Inferior parietal cortex (tissue), 1 donor: ENCODE measurements at regions not wholly inside any gene's neighbourhood (a gene's known extent, or its start where the extent isn't known, plus 50 kb on each side); places are given as distances from the start of the nearest gene placed in this dataset.

Source experiments
- DNase-seq: peaks from one replicate; pipeline ENCODE4 v3.0.0-alpha.2; 2016; ENCODE audit errors: extremely low spot score

- no peak for DNase-seq
These were observed 211.2 kb downstream of the TJP1 start for GRCh38 chr15:29611057-29611456.

- DNase-seq = no peak
These were observed 220.5 kb downstream of the TJP1 start for GRCh38 chr15:29601811-29602210.

GRCh38 chr15:29600262-29600661 is 222.0 kb downstream of the TJP1 start:
- no peak for DNase-seq

DNA sequence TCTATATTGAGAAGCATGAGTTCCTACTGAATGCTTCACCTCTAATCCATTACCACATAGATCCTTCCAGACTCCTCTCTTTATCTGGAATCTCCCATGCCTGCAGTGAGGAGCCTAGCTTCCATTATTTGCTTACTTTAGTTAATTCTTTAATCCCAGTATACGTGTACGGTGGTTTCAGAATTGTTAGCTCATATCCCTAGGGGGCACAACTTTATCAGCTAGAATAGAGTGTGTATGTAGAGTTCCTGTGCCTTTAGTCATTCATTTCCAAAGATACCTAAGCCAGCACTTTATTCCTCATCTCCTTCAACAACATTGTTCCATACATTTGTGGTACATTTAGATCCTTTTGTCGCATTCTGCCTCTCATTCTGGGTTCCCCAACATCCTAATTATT is 226.0 kb downstream of the TJP1 start:
- no peak for DNase-seq

DNA sequence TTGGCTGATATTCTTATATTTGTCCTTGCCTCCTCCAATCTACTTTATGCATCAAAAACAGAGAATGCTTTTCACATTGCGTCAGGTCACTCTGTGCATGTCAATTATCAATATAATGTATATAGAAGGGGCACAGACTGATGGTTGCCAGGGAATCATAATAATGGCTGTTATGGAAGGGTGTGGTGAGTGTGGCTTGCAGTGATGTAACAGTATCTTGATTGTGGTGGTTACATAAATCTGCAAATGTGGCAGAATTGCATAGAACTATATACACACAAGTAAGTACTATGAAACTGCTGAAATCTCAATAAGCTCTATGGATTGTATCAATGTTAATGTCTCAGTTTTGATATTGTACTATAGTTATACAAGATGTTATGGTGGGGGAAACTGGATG is 228.6 kb downstream of the TJP1 start:
- DNase-seq = no peak

- no peak for DNase-seq
These were observed 229.2 kb downstream of the TJP1 start for GRCh38 chr15:29593111-29593510.

GRCh38 chr15:29590701-29591100 is 231.6 kb downstream of the TJP1 start:
- DNase-seq = no peak

GRCh38 chr15:29589975-29590374 is 232.3 kb downstream of the TJP1 start:
- no peak for DNase-seq

GRCh38 chr15:29589416-29589815 is 232.9 kb downstream of the TJP1 start:
- DNase-seq = no peak

DNA sequence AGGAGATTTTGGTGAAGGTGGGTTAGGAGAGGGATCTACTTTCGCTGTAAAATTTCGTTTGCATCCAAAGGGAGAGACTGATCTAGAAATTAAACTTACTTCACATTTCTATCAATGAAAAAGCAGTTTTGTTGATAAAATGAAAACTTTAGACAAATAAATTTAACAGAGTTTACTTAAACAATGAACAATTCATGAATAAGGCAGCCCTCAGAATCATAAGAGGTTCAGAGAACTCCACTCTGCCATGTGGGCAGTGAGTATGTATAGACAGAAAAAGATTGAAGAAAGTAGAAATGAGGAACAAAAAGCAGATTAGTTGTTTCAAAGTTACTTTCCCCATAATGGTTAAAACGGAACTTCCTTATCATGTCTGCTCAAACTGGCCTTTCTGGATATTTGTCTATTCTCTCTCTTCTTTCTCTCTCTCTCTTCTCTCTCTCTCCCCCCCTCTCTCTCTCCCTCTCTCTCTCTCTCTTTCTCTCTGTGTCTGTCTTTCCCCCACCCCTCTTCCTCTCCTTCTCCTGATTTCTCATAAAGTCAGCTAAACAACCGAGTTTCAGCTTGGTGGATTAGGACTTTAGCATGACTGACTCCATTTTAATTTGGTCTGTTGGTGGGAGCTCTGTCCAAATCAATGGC is 248.9 kb downstream of the TJP1 start:
- DNase-seq = no peak

DNA sequence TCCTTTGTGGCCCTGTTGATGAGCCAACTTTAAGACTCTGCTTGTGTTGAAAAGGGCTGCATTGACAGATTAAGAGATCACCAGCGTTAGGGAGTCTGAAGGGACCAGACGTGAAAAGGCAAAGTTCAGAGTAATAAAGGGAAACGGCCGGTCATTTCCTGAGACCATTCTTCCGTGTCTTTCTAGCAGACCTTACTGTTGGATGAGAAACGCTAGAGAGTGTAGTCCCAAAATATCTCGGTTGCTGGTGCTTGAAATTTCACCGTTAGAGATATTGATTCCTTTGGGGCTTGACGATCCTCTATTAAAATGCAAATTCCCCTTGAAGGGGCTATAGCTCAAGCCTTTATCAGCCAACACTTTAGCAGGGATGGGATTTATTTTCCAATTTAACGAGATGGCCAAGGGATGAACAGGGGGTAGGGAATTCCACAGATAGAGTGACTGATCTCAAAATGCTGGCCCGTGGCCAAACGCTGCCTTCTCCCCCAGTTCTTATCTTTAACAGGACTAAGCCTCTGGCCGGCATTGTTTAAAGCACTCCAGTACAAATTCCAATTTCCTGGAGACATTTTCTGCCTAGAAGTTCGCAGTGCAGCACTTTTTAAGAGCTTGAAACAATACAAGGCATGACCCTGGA is 250.4 kb downstream of the TJP1 start:
- no peak for DNase-seq

GRCh38 chr15:29570948-29571791 is 251.1 kb downstream of the TJP1 start:
- DNase-seq = peak; percentile 38

- no peak for DNase-seq
These were observed 251.9 kb downstream of the TJP1 start for GRCh38 chr15:29570121-29570947.

DNA sequence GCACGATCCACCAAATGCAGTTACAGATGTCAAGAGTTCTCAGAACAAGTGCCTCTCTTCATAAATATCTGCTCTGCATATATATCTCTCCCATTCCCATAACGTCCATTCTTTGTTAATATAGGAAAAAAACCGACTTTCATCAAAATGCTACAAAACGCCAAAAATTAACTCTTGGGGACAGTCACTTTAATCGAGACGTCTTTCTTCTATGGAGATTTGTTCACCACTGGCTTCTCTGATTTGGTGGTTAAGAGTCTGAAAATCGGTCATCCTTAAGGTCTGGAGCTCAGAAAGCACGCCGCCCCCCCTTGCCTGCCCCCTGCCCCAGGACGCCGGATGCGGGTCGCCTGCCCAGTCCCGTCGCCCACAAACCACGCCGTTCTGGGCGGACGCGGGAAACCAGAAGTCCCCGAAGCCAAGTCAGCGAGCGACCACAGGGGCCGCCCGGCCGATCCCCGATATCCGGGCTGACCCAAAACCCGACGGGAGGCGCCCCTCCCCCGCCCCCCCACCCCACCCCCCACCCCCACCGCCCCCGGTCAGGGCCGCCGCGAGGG is 252.7 kb downstream of the TJP1 start:
- DNase-seq = no peak

- peak; percentile 11 for DNase-seq
These were observed 253.3 kb downstream of the TJP1 start for GRCh38 chr15:29568840-29569532.

DNA sequence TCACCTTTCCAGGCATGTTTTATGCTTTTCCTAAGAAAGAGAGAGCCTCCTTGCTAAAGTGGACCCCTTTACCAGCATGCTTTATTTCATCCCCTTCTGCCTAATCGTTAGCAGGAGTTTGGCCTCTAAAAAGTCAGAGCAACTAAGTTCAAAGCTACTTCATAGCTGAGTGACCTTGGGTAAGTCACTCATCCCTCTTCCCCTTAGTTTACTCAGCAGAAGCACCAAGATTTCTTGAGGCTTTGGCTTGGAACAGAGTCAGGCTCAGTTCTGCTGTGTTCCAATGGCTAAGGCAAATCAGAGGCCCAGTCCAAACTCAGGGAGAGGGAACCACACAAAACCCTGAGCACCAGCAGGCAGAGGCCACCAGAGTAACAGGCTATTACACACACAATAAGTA is 254.9 kb downstream of the TJP1 start:
- DNase-seq = no peak

GRCh38 chr15:29566914-29567313 is 255.4 kb downstream of the TJP1 start:
- DNase-seq = no peak

DNA sequence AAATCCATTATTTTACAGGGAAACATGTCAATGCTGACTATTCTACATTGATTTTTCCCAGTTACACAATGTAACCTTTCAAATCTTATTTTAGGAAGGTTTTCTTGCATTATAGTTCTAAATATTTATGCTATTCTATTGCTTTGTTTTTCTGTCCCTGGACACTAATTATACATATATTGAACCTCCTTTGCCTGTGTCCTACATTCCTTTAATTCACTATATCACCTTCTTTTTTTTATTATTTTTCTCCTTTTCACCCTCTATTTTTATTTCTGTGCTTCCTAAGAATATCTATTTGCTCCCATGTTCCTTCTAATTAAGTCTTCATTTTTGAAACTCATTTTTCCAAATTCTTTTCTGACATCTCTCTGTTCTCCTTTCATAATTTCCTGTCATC is 259.2 kb downstream of the TJP1 start:
- no peak for DNase-seq

- DNase-seq = no peak
These were observed 261.4 kb downstream of the TJP1 start for GRCh38 chr15:29560896-29561295.

DNA sequence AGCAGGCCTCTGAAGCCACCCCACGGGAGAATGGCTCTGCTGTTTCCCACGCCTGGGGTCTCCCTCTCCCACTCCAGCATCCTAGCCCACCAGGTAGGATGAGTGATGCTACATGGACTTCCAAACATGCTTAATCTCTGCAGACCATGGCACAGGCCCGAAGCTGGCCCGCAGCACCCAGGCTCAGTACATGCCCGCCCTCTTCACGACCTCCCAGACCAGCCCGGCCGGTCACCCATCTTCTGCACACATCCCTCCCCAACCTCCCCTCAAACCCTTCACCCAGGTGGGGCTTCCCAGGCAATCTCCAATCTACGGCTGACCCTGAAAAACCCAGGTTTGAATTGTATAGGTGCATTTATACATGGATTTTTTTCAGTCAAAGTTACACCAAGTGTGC is 264.0 kb downstream of the TJP1 start:
- DNase-seq = no peak

DNA sequence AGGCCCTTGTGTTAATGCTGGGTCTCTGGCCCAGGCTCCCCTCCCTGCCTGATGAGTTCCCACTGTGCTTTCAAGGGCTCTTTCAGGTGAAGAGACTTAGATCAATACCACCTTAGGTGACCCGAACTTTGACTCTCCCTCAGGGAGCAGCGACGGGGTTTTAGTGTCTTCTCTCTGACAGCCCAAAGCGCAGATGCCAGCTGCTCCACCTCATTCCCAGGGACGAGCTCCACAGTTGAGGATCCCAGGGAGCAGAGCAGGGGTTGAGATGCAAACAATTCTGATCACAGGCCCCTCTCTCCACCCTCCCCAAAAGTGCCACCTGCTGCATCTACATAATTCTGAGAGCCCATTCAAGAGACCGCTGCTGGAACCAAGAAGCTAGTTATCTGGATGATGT is 265.1 kb downstream of the TJP1 start:
- no peak for DNase-seq
